Putamen (tissue), 1 donor: ENCODE measurements at regions not wholly inside any gene's neighbourhood (a gene's known extent, or its start where the extent isn't known, plus 50 kb on each side); places are given as distances from the start of the nearest gene placed in this dataset.

Source experiments
- DNase-seq: peaks from one replicate; pipeline ENCODE4 v3.0.0-alpha.2; 2016; ENCODE audit warnings: low spot score

DNA sequence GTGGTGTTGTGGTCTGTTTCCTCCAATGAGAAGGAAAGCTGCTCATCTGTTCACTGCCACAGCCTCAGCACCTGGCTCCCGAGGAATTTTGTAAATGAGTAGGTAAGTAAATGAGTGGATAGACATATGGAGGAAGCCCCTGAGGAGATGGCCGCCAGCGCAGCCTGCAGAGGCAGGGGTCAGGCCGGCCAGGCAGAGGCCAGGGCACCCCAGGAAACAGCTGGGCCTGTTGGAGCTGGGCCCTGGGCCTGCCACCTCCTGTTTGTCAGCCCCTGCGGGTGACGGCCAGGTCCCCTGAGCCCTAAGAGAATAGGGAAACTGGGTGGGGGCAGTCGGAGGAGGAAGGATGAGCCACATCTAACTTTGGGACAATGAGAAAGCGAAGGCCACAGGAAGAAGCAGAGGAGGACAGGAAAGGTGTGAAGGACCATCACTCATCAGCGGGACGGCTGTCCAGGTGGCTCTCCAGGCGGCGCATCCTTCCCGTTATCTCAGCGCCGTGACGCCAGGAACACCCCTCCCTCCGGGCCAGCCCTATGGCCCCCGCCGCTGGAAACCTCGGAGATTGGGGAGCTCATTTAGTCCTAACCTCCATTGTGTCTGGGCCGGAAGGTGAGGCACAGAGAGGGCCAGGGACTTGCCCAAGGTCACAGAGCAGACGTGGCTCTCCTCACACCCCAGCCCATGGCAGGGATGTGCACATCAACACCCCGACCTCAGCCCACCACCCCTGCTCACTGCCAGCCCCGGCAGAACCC is 142.3 kb upstream of the UNC5B start:
- DNase-seq, result no peak

DNA sequence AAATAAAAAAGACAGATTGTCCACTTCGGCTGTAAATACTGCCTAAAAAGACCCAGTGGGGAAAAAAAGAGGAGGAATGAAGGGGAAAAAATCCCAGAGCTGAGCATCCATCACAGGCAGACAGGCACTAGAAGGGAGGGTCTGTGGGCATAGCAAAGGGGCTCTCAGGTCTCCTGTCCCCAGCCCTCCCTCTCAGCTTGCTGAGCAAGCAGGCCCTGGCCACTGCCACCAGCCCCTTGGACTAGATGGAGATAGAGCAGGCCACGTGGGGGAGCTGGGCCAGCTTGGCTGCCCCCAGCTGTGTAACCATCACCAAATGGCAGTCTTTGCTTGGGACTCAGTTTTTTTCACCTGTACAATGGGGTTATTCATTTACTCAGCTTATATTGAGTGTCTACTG is 141.6 kb upstream of the UNC5B start:
- no peak for DNase-seq

DNA sequence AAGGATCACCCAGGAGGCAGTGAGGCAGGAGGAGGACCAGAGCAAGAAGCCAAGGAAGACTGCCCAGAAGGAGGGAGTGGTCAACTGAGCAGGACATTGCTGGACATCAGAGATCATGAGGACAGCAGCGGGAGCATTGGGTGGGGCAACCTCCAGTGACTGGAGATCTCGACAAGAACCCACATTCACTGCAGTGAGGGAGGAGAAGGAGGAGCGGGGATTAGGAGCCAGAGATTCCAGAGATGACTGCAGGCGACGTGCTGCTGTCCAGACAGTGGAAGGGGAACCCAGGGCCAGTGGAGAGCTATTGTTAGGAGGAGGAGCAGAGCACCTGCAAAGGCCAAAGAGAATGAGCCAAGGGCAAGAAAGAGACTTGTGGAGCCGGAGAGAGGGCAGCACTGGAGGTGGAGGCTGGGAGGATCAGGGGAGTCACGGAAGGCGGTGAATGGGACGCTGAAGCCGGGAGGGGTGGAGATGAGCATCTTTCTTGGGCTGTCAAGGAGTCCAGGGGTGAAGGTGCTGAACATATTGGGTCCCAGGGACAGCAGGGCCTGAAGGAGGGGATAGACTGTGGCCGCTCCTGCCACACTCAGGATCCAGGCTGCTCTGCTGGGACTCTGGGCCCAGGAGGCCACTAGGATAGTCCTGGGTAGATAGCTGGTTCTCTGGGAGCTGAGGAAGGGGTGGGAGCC is 140.1 kb upstream of the UNC5B start:
- DNase-seq, result no peak

DNA sequence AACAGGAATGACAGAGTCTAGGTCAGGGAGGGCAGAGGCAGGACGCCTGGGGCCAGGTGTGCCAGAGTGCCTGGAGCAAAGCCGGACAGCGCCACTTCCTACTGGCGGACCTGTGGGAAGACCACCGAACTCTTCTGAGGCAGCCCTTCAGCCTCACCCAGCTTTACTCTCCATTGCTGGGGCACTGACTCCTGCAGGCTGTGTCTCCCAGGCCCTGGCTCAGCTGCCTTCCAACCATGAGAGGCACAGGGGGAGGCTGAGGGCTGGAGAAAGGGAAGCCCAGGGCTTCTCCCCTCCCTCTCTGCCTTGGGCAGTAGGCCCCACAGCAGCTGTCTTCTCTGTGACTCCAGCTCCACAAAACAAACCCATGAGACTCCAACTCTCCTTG is 139.6 kb upstream of the UNC5B start:
- DNase-seq, result no peak

DNA sequence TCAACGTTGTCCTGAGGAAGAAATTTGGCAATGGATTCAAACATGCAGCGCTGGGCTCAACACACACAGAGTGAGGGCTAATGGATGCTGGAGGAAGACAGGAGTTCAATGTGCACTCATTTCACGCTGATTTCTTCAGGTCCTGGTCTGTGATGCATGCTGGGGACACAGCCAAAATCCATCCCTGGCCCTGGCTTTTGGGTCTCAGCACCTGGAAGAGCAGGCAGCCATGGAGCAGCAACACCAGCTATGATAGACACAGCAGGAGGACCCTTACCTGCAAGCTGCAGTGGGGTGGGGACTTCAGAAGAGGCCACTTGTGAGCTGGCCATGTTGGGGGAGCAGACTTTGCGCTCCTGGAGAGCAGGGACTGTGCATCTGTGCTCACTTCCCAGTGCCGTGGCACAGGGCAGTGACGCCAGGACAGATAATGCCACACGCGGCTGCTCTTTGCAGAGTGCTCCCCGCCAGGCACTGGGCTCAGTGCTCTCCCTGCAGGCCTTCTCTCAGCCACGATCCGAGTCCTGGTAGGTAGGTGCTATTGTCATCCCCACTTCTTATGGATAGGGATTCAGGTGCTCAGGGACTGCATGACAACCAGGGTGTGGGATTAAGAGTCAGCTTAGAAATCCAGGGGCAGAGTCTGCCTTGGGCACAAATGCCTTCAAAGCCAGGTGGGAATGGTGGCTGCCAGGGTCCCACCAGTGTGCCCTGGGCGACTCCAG is 138.8 kb upstream of the UNC5B start:
- DNase-seq, result no peak

DNA sequence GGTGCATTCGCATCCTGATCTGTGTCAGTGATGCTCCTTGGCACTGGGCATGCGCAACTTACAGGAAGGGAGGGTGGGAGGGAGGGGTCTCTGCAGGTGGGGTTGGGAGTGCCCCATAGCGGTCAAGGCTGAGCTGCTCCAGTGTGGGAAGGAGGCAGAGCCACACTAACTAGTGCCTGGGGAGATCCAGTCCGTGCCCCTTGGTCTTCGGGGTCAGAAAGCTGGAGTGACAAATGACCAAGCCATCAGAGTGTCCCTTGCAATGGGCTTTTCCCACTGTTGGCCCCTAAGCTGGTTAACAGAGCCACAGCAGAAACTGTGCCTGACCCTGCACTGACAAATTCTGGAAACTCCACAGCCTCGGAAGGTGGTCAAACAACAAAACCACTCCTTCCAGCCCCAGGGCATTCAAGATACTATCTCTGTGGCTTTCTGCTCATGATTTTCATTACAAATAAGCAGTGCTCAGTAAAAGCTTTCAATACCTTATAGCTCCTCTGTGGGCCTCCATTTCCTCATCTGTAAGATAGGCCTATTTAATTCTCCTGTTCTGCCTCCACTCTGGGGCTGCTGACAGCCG is 138.1 kb upstream of the UNC5B start:
- DNase-seq, result no peak

DNA sequence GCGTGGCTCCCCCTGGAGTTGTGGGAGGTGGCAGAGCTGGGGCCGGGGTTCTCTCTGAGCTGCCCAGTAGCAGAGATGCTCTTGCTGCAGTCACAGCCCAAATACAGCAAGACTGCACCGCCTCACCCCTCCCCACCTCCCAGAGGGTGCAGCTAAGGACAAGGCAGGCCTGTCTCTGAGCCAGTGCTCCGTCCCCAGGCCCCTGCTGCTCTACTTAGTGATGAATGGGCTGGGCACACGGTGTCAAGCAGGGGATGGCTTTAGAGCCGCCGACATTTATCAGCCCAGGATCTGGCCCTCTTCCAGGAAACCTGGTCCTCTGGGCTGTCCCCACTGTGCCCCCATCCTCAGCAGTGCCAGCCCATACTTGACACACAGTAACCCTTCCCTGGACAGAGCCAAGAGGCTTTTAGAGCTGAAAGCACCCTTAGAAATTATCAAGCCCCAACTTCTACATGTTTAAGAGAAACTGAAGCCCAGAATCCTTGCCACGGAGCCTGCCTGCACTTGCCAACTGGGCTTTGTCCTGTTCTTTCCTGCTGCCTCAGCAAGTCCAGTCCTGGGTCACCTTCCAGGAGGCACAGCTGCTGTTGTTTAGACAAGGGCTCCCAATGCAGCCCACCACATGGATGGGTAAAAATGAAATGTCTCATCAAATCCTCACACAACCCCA is 137.1 kb upstream of the UNC5B start:
- peak; percentile 11 for DNase-seq

DNA sequence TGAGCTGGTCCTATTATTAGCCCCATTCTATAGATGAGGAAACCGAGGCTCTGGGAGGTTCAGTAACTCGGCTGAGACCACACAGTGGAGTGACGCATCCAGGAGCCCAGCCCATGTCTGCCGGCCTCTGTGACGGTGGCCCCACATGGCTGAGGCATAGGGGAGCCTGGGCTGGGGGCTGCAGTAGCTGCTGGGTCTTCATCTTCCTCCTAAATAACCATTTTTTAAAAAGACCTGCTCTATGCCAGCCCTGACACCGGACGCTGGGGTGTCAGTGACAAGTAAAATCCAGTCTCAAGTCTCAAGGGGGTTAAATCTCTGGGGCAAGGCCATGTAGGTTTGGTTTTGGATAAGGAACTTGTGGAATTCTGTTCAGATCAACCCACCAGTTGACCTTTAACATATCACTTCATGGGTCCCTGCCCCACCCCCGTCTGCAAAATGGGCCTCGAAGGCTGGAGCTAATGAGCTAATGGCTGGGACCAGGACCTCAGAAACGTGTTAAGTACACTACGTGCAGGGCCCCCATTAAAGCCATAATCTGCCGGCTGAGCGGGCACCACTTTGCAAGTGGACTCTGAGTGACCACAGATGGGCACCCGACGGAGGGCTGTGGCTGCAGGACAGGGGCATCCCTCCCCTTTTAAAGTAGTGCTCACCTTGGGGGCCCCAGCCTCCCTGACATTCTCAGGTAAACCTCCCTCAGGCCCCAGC is 136.5 kb upstream of the UNC5B start:
- DNase-seq, result no peak

DNA sequence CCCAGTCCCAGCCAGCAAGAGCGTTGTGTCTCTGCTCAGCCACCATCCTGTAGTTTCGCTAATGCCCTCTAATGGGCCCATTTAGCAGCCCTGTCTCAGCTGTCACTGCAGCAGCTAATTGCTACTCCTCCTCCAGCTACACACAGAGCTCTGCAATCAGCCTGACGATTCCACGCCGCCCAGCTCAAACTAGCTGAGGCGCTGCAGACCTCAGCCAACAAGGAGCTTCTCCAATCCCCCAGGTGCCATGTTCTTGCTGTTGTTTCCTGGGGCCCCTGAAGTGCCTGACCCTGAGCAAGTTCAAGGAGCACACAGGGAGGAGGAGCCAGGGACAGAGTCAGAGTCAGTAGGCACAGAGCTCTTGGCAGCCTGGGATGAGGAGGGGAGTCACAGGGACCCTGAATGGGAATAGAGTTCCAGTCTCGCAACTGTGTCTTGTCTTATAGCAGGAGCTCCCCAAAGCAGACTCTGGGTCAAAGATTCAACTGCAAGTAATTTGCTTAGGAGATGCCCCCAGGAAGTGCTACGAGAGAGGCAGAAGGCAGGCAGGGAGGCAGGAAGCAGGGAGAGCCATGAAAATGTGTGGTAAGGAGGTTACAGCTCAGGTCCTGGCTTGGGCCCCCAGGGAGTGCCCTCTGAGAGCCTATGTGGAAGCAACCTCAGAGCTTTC is 135.8 kb upstream of the UNC5B start:
- DNase-seq, result peak; percentile 27

DNA sequence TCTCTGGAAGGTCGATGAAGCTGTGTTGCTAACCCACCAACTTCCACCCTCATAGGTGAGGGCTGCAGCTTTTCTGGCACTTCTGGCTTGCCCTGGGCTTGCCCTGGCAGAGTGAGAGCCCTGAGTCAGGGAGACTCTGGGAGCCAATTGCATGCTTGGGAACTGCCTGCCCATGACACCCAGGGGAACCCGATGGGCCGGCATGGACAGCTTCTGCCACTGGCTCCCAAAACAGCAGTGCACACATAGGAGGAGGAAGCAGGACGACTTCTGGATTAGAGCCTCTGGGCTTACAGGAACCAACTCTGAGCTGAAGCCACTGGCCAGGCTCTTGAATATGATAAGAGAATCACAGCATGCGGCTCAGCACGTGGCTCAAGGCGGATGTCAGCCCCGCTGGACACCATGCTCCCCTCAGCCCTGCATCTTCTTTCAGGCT is 135.2 kb upstream of the UNC5B start:
- DNase-seq, result no peak

DNA sequence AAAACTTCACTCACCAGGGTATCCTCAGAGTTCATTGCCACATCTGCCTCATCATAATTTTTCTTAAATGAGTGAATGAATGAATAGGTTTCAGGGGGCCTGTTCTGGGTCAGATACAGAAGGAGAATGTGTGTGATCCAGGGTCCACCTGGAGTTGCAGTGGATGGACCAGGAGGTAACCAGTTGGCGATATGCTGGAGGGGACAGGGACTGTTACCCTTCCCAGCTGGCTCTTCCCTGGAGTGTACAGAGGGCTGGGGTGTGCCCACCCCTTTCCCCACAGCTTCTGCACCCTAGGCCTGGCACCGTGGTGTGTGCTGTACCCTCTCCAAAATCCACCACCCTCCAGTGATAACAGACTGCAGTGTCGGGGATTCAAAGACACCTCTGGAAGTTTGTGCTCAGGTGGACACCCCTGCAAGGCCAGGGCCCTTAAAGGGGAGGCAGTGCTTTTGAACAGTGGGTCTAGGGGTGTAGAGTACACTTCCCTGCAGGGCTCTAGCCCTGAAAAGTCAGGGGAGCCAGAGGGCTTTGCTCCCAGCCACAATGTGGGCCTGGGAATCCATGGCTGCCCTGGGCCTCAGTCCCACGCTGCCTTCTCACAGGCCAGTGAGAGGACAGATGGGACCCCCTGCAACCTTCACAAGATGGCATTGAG is 134.4 kb upstream of the UNC5B start:
- no peak for DNase-seq

DNA sequence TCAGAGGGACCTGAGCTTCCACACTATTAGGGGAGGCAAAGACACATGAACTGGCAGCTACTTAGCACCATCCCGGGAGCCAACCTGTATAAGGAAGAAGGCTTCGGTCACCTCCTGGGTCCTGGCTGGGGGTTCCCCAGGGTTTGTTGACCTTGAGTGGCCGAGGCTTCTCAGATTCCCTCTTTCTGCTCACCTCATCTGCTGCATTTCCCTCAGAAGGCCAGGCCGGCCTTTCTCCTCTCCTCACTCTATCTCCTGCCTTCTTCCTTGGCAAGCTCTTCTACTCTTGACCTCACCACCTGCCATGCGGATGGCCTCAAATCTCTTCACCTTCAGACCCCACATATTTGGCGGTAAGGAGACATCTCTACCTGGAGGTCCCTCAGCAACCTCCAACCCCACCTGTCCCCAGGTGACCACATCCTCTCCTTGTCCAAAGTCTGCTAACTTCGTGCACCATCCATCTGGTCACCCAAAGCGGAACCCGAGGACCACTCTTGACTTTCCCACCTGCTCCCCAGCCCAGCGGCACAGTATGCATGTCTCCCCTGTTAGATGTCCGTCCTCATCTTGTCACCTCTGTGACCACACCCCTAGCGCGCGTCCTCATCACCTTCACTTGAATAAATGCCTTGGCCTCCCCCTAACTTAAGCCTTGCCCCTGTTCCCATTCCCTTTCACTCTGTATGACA is 133.8 kb upstream of the UNC5B start:
- DNase-seq, result no peak

DNA sequence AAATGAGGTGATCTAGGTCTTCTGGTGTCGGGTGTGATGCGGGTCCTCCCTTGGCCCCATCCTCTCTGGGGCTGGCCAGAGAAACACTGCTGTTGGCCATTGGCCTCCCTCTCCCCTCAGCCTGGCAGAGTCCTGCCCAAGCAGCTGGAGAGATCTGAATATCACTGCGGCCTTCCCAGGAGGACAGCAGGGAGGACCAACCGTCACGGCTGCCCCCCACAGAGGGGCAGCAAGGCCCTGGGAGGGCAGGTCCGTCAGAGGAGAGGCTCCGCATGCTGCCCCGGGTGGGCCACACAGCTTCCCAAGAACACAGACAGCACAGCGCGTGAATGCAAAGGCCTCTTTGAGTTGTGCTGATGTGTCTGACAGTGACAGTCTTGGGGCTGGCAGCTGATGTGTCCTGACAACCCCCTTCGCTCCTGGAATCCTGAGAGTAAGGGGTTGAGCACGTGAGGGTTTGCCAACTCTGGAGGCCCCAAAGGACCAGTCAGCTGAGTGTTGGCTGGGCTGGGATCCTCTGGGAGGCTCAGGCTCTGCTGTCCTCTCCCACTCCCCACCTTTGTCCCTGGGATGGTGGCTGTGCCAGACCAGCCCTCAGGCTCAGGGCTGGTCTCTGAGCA is 132.5 kb upstream of the UNC5B start:
- no peak for DNase-seq

DNA sequence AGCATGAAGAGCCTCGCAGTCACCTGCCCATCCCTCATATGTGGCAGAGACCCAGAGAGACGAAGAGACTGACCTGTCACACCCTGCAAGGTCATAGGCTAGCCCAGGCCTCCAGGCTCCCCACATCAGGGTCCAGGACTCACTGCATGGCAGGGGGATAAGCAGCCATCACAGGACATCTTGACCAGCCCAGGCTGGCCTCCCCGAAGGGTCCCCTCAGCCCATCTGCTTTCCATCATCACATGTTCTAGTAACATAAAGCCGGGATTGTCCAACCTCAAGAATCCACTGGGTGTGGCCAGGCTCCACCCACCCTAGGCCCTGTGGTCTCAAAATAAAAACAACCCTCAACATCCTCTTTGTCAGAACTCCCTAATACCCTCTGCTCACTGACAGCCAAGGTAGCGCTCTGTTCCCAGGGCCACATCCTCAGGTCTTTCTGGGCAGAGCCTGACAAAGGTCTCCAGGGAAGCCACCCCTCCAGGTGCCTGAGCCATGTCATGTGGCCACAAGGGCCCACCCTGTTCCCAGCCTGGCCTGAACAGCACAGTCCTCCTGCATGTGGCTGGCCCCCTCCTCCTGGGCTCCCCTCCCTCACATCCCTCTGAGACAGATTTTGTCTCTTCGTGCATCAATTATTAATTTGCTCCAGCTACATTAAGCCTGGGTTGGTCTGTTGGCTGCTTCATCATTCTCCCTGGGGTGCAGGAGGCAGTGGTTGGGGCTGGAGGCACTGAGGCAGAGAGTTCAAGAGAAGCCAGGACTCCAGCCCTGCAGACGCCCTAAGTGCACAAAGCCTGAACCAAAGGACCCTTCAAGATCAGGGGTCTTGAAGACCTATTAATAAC is 131.8 kb upstream of the UNC5B start:
- no peak for DNase-seq

DNA sequence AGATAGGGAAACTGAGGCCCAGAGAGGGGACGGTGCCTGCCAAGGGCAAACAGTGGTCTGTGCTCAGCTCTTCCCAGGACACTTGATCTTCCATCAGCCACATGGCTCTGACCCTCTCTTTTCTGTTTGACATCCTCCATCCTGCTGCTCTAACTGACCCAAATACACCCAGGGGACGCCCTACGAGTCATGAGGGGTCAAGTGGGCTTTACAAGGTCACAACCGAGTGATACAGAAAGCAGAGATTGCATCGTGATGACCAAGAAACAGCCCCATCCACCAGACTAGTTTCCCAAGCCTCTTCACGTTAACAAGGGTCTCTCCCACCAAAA is 131.2 kb upstream of the UNC5B start:
- no peak for DNase-seq

DNA sequence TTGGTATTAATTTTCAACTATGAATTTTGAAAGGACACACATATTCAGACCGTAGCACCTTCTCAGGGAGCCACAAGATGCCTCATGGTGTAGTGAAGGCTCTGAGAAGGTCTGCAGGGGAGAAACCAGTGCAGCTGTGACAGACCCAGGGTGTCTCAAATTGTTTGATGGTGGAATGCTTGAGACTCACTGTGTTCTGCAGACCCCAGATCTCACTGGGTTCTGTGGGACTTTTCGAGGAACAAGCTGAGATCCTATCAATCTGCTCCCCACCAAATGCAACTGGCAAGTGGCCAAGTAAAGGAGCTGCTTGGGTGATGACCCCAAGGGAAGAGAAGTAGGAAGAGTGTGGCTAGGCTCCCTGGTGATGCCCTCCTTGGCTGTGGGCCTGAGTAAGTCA is 130.5 kb upstream of the UNC5B start:
- DNase-seq, result no peak

DNA sequence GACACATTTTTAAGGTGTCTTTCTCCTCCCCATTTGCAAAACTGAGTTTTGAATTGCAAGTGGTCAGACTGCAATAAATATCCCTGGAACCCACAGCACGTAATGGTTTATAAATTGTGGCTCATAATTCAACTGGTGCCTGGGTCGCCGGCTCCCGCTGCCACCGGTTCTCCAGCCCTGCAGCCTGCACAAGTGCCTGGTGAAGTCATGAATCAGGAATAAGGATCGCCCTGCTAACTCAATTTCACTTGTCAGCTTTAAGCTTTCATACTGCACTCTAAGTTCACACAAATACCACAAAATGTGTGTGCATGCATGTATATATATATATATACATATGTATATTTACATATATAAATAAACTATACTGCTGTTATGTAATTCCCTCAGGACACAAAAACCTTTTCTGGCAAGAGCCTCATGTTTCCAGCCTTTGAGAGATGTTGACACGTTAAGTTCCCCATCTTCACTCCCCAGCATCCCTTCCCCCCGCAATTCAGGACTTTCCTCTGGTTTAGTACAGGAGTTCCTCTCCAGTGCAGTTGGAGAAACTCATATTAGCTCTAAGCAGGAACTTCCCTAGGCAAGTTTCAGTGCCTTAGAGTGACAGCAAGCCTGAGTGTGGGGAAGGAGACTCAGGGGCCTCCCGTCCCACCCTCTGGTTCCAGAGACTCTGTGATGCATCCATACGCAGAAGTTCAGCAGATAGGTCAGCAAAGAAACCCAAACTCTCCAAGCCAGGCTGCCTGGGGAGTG is 129.2 kb upstream of the UNC5B start:
- DNase-seq, result no peak

DNA sequence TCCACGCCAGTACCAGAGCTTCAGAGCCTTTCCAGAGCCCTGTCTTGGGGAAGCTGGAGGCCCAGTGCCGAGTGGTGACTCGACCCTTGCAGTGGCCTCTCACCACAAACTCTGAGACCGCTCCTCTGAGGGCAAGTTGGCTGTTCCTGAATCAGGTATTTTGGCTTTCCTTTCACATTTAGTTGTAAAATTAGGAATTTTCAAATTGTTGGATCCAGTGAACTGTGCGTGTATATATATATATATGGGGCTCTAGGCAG is 128.7 kb upstream of the UNC5B start:
- DNase-seq, result no peak
